ENCODE measurements at regions not wholly inside any gene's neighbourhood (a gene's known extent, or its start where the extent isn't known, plus 50 kb on each side); places are given as distances from the start of the nearest gene placed in this dataset.
"Not testable (repeated sequence)": the region's sequence is repeated elsewhere in the genome, so short reads cannot be mapped to it uniquely, and the experiment has no call there.

- ATAC-seq = no peak
These were observed 773.4 kb upstream of the RAG2 start for GRCh38 chr11:37371346-37371970.

- no peak for ATAC-seq
These were observed 772.8 kb upstream of the RAG2 start for GRCh38 chr11:37370817-37371216.

GRCh38 chr11:37364246-37364839, 766.3 kb upstream of the RAG2 start:
- ATAC-seq = no peak

GRCh38 chr11:37353192-37353591, 755.2 kb upstream of the RAG2 start:
- no peak for ATAC-seq

GRCh38 chr11:37352485-37352884, 754.4 kb upstream of the RAG2 start:
- ATAC-seq = no peak

GRCh38 chr11:37343290-37343689, 745.3 kb upstream of the RAG2 start:
- no peak for ATAC-seq

- ATAC-seq = no peak
These were observed 738.4 kb upstream of the RAG2 start for GRCh38 chr11:37336401-37336800.

GRCh38 chr11:37333345-37333744, 735.3 kb upstream of the RAG2 start:
- ATAC-seq = no peak

- no peak for ATAC-seq
These were observed 725.8 kb upstream of the RAG2 start for GRCh38 chr11:37323843-37324242.

- no peak for ATAC-seq
These were observed 724.5 kb upstream of the RAG2 start for GRCh38 chr11:37322333-37323194.

- no peak for ATAC-seq
These were observed 722.9 kb upstream of the RAG2 start for GRCh38 chr11:37320921-37321320.

- no peak for ATAC-seq
These were observed 719.8 kb upstream of the RAG2 start for GRCh38 chr11:37317803-37318202.

GRCh38 chr11:37313266-37313665, 715.2 kb upstream of the RAG2 start:
- no peak for ATAC-seq

- no peak for ATAC-seq
These were observed 708.5 kb upstream of the RAG2 start for GRCh38 chr11:37306563-37306962.

- ATAC-seq = not testable (repeated sequence)
These were observed 703.4 kb upstream of the RAG2 start for GRCh38 chr11:37301405-37301804.

- ATAC-seq = no peak
These were observed 700.1 kb upstream of the RAG2 start for GRCh38 chr11:37298173-37298572.

- no peak for ATAC-seq
These were observed 688.9 kb upstream of the RAG2 start for GRCh38 chr11:37286890-37287289.

GRCh38 chr11:37282367-37282766, 684.3 kb upstream of the RAG2 start:
- ATAC-seq = no peak

- no peak for ATAC-seq
These were observed 682.2 kb upstream of the RAG2 start for GRCh38 chr11:37280200-37280599.

- no peak for ATAC-seq
These were observed 679.9 kb upstream of the RAG2 start for GRCh38 chr11:37277896-37278465.

- no peak for ATAC-seq
These were observed 666.7 kb upstream of the RAG2 start for GRCh38 chr11:37264783-37265182.

GRCh38 chr11:37264060-37264459, 666.0 kb upstream of the RAG2 start:
- no peak for ATAC-seq

GRCh38 chr11:37263467-37263866, 665.4 kb upstream of the RAG2 start:
- ATAC-seq = not testable (repeated sequence)

- no peak for ATAC-seq
These were observed 661.7 kb upstream of the RAG2 start for GRCh38 chr11:37259734-37260133.
